ENCODE measurements at regions not wholly inside any gene's neighbourhood (a gene's known extent, or its start where the extent isn't known, plus 50 kb on each side); places are given as distances from the start of the nearest gene placed in this dataset.

DNA sequence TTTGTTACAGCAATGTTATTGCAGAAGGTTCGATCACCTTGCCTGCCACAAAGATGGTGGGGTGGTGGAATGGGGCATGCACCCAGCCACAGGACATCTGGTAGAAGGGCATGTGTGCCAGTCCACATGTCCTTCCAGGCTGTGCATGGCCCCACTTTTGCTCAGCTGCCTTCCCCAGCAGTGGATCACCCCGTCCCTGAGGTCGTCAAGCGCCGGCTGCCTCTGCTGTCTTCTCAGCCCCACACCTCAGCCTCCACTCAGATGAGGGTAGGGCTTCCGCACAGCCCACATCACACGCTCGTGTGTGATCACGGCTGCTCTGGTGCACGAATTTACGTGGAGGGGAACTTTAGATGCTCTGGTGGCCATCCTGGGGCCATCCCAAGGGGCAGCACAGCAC, 109.5 kb upstream of the PMEPA1 start:
- TF ChIP-seq, protein P1, sequence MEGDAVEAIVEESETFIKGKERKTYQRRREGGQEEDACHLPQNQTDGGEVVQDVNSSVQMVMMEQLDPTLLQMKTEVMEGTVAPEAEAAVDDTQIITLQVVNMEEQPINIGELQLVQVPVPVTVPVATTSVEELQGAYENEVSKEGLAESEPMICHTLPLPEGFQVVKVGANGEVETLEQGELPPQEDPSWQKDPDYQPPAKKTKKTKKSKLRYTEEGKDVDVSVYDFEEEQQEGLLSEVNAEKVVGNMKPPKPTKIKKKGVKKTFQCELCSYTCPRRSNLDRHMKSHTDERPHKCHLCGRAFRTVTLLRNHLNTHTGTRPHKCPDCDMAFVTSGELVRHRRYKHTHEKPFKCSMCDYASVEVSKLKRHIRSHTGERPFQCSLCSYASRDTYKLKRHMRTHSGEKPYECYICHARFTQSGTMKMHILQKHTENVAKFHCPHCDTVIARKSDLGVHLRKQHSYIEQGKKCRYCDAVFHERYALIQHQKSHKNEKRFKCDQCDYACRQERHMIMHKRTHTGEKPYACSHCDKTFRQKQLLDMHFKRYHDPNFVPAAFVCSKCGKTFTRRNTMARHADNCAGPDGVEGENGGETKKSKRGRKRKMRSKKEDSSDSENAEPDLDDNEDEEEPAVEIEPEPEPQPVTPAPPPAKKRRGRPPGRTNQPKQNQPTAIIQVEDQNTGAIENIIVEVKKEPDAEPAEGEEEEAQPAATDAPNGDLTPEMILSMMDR (optimal IDR thresholded peaks at IDR 0.05 in 1 of 3, IDR thresholded peaks at IDR 0.05 in 1 of 3, conservative IDR thresholded peaks at IDR 0.05 in 1 of 3; ENCODE audit: extremely low read depth in 1 of 3, insufficient read depth in 2 of 3, low read length in 3 of 3), result no peak
- no peak for TF ChIP-seq EZH2 (IDR thresholded peaks at IDR 0.05; ENCODE audit: low read length)
